ENCODE measurements at regions not wholly inside any gene's neighbourhood (a gene's known extent, or its start where the extent isn't known, plus 50 kb on each side); places are given as distances from the start of the nearest gene placed in this dataset.

DNA sequence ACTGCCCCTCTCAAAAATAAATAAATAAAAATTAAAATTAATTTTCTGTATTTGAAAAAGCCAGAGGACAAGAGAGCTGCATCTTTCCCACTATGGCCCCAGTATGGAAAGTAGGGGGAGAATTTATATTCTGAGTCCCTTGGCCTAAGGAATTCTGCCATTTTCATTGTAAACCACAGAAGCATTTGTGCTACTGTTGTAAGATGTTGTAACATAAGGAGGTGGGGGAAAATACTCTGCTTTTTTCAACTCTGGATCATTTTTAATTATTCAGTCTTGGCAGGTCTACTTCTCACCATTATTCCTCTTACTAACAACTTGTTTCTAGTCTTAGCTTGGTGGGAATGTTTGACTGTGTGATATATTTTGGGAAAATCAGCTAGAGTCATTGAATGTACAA is 52.3 kb upstream of the APC start:
- H3K9ac ChIP-seq (ENCODE audit: insufficient read depth in 1 of 2, low read depth in 2 of 2, low read length in 2 of 2) = no peak overlapping the region
- no peaks in the 10 kb centered on the region for H3K9me1 ChIP-seq (ENCODE audit: control insufficient read depth, insufficient read depth, low read length)
- no peak overlapping the region for H3K27ac ChIP-seq (ENCODE audit: extremely low read depth, low read depth, low read length)
- peaks cover 0 to 16% of the 10 kb centered on the region in 2 experiments; a peak in 3 of 5 replicates for H3K4me1 ChIP-seq (replicated peaks in 1 of 2; ENCODE audit: control insufficient read depth in 2 of 2, insufficient read depth in 2 of 2, low read length in 2 of 2)
- FAIRE-seq (no peak), ATAC-seq (no peak), DNase-seq (ENCODE audit: extremely low read depth in 1 of 4, low spot score in 3 of 4) (no peak)
- no TSS peak for BruUV-seq (replicated peaks)
- H2AFZ ChIP-seq (ENCODE audit: low read depth, low read length) = no peak overlapping the region
- H3K27me3 ChIP-seq (ENCODE audit: control insufficient read depth in 2 of 2, insufficient read depth in 2 of 2, low read length in 2 of 2) = peaks cover 0 to 2% of the 10 kb centered on the region in 2 experiments; a peak in 1 of 5 replicates
- H3K36me3 ChIP-seq (ENCODE audit: control insufficient read depth, insufficient read depth, low read length) = no peaks in the 10 kb centered on the region
- ChIA-PET POLR2A (interaction anchor here (0.6 to 2.0 kb wide), 5 partner anchors 9 to 40 kb away, joined by 3 to 8 read pairs (median 3); no protein-coding TSS in a partner anchor), CTCF (ENCODE audit: low intra/inter-chr PET ratio) (no interaction called here)
- H3K4me2 ChIP-seq (ENCODE audit: insufficient read depth, low read length) = no peak overlapping the region
- intact Hi-C loops (cut with micrococcal nuclease) (no loop called here), in situ Hi-C loops (cut with MboI) (loop anchor here (5.0 kb wide), 1 partner anchor 72 kb away; no protein-coding TSS in a partner anchor)
- no peaks in the 10 kb centered on the region for H3K9me3 ChIP-seq (replicated peaks; ENCODE audit: control insufficient read depth, insufficient read depth, low read depth, low read length)
- H3K4me3 ChIP-seq = no peak overlapping the region
- H4K20me1 ChIP-seq (replicated peaks; ENCODE audit: control insufficient read depth, insufficient read depth, low read length) = no peaks in the 10 kb centered on the region
- TF ChIP-seq NEUROD1 (IDR thresholded peaks at IDR 0.05; ENCODE audit: borderline replicate concordance, low read depth, low read length, partially characterized antibody) (no peak), RFX7 (CRISPR knock-in tag; IDR thresholded peaks at IDR 0.05) (no peak), BRF2 (IDR thresholded peaks at IDR 0.05; ENCODE audit: borderline replicate concordance, insufficient read depth, insufficient read length) (no peak), EP400 (IDR thresholded peaks at IDR 0.05) (no peak), ZNF282 (CRISPR knock-in tag; IDR thresholded peaks at IDR 0.05) (no peak), EWSR1 (IDR thresholded peaks at IDR 0.05; ENCODE audit: borderline replicate concordance, low read depth, partially characterized antibody) (no peak), THAP12 (CRISPR knock-in tag; IDR thresholded peaks at IDR 0.05) (no peak), PTRF (tag; IDR thresholded peaks at IDR 0.05) (no peak), MTA2 (IDR thresholded peaks at IDR 0.05; ENCODE audit: low read depth) (no peak), FUS (optimal IDR thresholded peaks at IDR 0.05; ENCODE audit: low read depth, low read length) (no peak)
- TF ChIP-seq, protein P1, sequence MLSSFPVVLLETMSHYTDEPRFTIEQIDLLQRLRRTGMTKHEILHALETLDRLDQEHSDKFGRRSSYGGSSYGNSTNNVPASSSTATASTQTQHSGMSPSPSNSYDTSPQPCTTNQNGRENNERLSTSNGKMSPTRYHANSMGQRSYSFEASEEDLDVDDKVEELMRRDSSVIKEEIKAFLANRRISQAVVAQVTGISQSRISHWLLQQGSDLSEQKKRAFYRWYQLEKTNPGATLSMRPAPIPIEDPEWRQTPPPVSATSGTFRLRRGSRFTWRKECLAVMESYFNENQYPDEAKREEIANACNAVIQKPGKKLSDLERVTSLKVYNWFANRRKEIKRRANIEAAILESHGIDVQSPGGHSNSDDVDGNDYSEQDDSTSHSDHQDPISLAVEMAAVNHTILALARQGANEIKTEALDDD (IDR thresholded peaks at IDR 0.05) = no peak
- H3K79me2 ChIP-seq (ENCODE audit: control insufficient read depth, insufficient read depth, low read length) = no peaks in the 10 kb centered on the region
